ENCODE measurements at regions not wholly inside any gene's neighbourhood (a gene's known extent, or its start where the extent isn't known, plus 50 kb on each side); places are given as distances from the start of the nearest gene placed in this dataset.
"Not testable (repeated sequence)": the region's sequence is repeated elsewhere in the genome, so short reads cannot be mapped to it uniquely, and the experiment has no call there.

- in situ Hi-C loops (cut with HindIII; ENCODE audit: low sequenced_read_pairs) = no loop called here
- no peak for DNase-seq (ENCODE audit: low spot score)
These were observed 452.3 kb upstream of the MDGA2 start for GRCh38 chr14:48127674-48128073.

- in situ Hi-C loops (cut with HindIII; ENCODE audit: low sequenced_read_pairs) = no loop called here
- no peak for DNase-seq (ENCODE audit: low spot score)
These were observed 450.2 kb upstream of the MDGA2 start for GRCh38 chr14:48125654-48126053.

- DNase-seq (ENCODE audit: low spot score) = no peak
- in situ Hi-C loops (cut with HindIII; ENCODE audit: low sequenced_read_pairs) = no loop called here
These were observed 438.3 kb upstream of the MDGA2 start for GRCh38 chr14:48113713-48114112.

- in situ Hi-C loops (cut with HindIII; ENCODE audit: low sequenced_read_pairs) = no loop called here
- DNase-seq (ENCODE audit: low spot score) = no peak
These were observed 435.7 kb upstream of the MDGA2 start for GRCh38 chr14:48111151-48111550.

GRCh38 chr14:48107646-48108045 is 432.2 kb upstream of the MDGA2 start:
- in situ Hi-C loops (cut with HindIII; ENCODE audit: low sequenced_read_pairs) = no loop called here
- no peak for DNase-seq (ENCODE audit: low spot score)

GRCh38 chr14:48096897-48097296 is 421.5 kb upstream of the MDGA2 start:
- in situ Hi-C loops (cut with HindIII; ENCODE audit: low sequenced_read_pairs) = no loop called here
- DNase-seq (ENCODE audit: low spot score) = no peak

- in situ Hi-C loops (cut with HindIII; ENCODE audit: low sequenced_read_pairs) = no loop called here
- DNase-seq (ENCODE audit: low spot score) = no peak
These were observed 411.1 kb upstream of the MDGA2 start for GRCh38 chr14:48086516-48086915.

GRCh38 chr14:48075487-48075886 is 400.1 kb upstream of the MDGA2 start:
- DNase-seq (ENCODE audit: low spot score) = no peak
- in situ Hi-C loops (cut with HindIII; ENCODE audit: low sequenced_read_pairs) = no loop called here

GRCh38 chr14:48052973-48053372 is 377.6 kb upstream of the MDGA2 start:
- DNase-seq (ENCODE audit: low spot score) = no peak
- in situ Hi-C loops (cut with HindIII; ENCODE audit: low sequenced_read_pairs) = no loop called here

GRCh38 chr14:48035836-48036235 is 360.4 kb upstream of the MDGA2 start:
- DNase-seq (ENCODE audit: low spot score) = no peak
- in situ Hi-C loops (cut with HindIII; ENCODE audit: low sequenced_read_pairs) = no loop called here

GRCh38 chr14:48027115-48027514 is 351.7 kb upstream of the MDGA2 start:
- in situ Hi-C loops (cut with HindIII; ENCODE audit: low sequenced_read_pairs) = no loop called here
- DNase-seq (ENCODE audit: low spot score) = no peak

GRCh38 chr14:48023881-48024280 is 348.5 kb upstream of the MDGA2 start:
- in situ Hi-C loops (cut with HindIII; ENCODE audit: low sequenced_read_pairs) = no loop called here
- DNase-seq (ENCODE audit: low spot score) = no peak

- in situ Hi-C loops (cut with HindIII; ENCODE audit: low sequenced_read_pairs); DNase-seq (ENCODE audit: low spot score): not testable (repeated sequence)
These were observed 336.1 kb upstream of the MDGA2 start for GRCh38 chr14:48011484-48011883.

- in situ Hi-C loops (cut with HindIII; ENCODE audit: low sequenced_read_pairs) = no loop called here
These were observed 333.2 kb upstream of the MDGA2 start for GRCh38 chr14:48008646-48009045.

GRCh38 chr14:48005986-48006385 is 330.6 kb upstream of the MDGA2 start:
- in situ Hi-C loops (cut with HindIII; ENCODE audit: low sequenced_read_pairs) = no loop called here
- DNase-seq (ENCODE audit: low spot score) = no peak

More at GRCh38 chr14:48008646-48009045, 333.2 kb upstream of the MDGA2 start:
- DNase-seq (ENCODE audit: low spot score) = no peak

- in situ Hi-C loops (cut with HindIII; ENCODE audit: low sequenced_read_pairs) = no loop called here
- no peak for DNase-seq (ENCODE audit: low spot score)
These were observed 318.5 kb upstream of the MDGA2 start for GRCh38 chr14:47993883-47994282.

GRCh38 chr14:47988175-47988574 is 312.8 kb upstream of the MDGA2 start:
- DNase-seq (ENCODE audit: low spot score) = no peak
- in situ Hi-C loops (cut with HindIII; ENCODE audit: low sequenced_read_pairs) = no loop called here

- DNase-seq (ENCODE audit: low spot score) = no peak
- in situ Hi-C loops (cut with HindIII; ENCODE audit: low sequenced_read_pairs) = no loop called here
These were observed 303.5 kb upstream of the MDGA2 start for GRCh38 chr14:47978871-47979270.

GRCh38 chr14:47976139-47976538 is 300.7 kb upstream of the MDGA2 start:
- no peak for DNase-seq (ENCODE audit: low spot score)
- in situ Hi-C loops (cut with HindIII; ENCODE audit: low sequenced_read_pairs) = no loop called here

- no peak for DNase-seq (ENCODE audit: low spot score)
- in situ Hi-C loops (cut with HindIII; ENCODE audit: low sequenced_read_pairs) = no loop called here
These were observed 290.8 kb upstream of the MDGA2 start for GRCh38 chr14:47966076-47966810.

GRCh38 chr14:47961634-47962033 is 286.2 kb upstream of the MDGA2 start:
- no peak for DNase-seq (ENCODE audit: low spot score)
- in situ Hi-C loops (cut with HindIII; ENCODE audit: low sequenced_read_pairs) = no loop called here
